DMS53 (cell line): ENCODE measurements at regions not wholly inside any gene's neighbourhood (a gene's known extent, or its start where the extent isn't known, plus 50 kb on each side); places are given as distances from the start of the nearest gene placed in this dataset.

Source experiments
- DNase-seq: peaks from one replicate; lab custom pipeline; 2025; lab: John Stamatoyannopoulos, UW

DNA sequence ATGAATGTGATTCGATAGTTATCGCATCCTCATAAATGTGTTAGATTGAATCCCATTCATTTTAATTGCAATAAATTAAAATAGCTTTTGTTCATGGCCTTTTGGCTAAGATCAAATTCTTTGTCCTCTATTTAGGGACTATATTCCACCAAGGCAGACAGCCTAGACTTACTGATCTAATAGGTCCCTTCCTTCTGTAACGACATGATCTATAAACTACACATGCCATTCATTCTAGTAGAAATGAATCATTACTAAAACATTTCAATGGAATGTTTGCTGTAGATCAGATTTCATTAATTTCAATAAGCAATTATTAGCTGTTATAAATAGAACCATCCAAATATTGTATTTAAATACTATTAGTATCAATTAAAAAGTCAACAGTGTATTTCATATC lies 526.6 kb upstream of the KLHL1 start:
- DNase-seq = no peak

DNA sequence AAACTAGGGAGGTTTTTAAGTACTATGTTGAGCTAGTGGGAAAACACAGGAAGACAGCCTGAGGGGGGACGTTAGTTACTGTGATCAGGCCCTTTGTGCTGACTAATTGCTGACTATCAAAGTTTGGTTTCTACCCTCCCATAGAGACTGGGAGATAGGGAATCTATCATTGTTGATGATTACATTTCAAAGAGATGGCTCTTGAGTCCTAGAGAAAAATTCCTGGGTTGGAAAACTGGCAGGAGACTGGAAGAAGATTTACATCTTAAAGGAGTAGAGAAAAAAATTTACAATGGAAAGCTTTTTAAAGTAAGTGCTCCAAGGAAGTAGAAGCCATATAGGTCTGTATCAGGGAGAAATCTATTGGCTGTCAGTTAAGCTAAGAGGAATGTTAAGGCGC lies 522.0 kb upstream of the KLHL1 start:
- DNase-seq = no peak

DNA sequence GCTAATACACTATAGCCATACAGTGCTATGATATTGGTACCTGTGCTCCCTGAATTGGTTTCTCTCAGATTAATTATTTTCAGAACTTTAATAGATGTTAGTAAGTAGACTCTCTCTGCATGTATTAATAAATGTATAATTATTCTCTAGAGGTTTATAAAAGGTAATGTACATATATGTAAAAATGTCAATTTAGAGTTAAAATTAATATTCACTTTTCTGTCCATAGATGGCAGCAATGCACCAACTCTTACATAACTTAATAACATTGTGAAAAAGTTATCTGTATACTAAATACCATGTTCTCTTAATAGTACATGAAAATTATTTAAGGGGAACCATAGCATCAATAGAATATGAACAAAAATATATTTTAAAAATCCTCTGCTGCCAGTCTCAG lies 515.0 kb upstream of the KLHL1 start:
- peak; percentile 8 for DNase-seq

GRCh38 chr13:70622796-70623195 lies 514.5 kb upstream of the KLHL1 start:
- no peak for DNase-seq

DNA sequence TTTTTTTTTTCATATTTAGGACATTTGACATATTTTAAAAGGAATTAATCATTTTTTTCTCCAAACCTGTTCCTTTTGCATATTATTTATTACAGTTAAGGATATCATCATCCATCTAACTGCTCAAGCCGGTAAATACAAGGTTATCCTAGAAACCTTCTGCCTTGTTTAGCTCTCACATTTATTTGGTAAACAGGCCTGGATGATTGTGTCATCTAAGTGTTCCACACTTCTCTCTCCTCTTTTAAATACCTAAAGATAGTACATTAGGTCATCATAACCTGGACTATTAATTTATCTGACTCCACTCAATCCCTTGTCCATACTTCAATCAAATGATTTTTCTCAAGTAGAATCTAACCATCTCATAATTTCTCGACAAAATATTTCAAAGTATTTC lies 511.7 kb upstream of the KLHL1 start:
- no peak for DNase-seq

GRCh38 chr13:70616847-70617246 lies 508.6 kb upstream of the KLHL1 start:
- no peak for DNase-seq

GRCh38 chr13:70613295-70613694 lies 505.0 kb upstream of the KLHL1 start:
- peak; percentile 13 for DNase-seq

GRCh38 chr13:70612881-70613280 lies 504.6 kb upstream of the KLHL1 start:
- DNase-seq = no peak

GRCh38 chr13:70604448-70604847 lies 496.2 kb upstream of the KLHL1 start:
- no peak for DNase-seq

DNA sequence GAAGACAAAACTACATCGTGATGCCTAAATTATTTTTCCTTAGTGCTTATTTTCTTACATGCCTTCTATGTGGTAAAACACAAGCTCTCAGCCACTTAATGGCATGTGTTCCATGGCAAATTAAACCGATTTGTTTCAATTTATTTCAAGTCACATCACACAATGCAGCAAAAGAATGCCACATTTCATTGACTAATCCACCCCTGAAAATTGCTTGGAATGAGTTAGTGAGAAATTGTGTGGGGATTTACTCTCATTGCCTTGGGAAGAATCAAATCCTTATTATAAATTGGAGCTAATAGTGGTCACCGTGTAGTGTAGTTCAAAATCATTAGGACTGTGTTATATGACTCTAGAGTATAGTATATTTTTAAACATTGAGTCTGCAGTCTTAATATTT lies 485.5 kb upstream of the KLHL1 start:
- DNase-seq = no peak

GRCh38 chr13:70585109-70585508 lies 476.9 kb upstream of the KLHL1 start:
- DNase-seq = peak; percentile 6

DNA sequence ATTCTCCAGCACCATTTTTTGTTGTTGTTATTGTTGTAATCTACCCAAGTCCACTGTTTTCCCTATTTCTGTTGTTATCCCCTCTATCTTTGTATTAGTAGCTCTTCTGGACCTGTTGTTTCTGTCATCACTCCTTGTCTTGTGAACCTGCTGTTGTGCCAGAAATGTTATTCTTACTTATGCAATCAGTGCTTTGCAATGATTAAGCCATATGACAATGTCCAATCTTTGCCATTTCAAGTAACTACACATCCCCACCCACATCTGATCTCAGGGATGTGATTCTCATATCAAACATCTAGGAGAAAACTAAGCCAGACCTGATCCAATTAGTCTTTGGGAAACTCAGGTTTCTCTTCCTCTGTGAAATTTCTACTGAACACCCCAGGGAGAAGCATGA lies 472.6 kb upstream of the KLHL1 start:
- no peak for DNase-seq

DNA sequence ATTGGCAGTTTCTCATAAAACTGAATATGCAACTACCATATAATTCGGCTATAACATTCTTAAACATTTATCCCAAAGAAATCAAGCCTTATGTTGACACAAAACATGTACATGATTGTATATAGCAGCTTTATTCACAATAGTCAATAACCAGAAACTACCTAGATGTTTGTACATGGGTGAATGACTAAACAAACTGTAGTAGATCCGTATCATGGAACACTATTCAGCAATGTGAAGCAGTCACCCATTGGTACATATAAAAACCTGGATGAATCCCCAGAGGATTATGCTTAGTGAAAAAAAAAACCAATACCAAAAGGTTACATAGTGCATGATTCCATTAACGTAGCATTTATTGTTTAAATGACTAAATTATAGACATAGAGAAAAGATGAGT lies 471.7 kb upstream of the KLHL1 start:
- DNase-seq = no peak

DNA sequence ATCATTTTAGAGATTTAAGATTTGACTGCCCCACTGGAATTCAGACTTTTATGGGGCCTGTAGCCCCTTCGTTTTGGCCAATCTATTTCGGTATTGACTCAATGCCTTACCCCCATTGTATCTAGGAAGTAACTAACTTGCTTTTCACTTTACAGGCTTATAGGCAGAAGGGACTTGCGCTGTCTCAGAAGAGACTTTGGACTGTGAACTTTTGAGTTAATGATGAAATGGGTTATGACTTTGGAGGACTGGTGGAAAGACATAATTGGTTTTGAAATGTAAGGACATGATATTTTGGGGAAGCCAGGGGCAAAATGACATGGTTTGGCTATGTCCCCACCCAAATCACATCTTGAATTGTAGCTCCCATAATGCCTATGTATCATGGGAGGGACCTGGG lies 463.0 kb upstream of the KLHL1 start:
- no peak for DNase-seq

DNA sequence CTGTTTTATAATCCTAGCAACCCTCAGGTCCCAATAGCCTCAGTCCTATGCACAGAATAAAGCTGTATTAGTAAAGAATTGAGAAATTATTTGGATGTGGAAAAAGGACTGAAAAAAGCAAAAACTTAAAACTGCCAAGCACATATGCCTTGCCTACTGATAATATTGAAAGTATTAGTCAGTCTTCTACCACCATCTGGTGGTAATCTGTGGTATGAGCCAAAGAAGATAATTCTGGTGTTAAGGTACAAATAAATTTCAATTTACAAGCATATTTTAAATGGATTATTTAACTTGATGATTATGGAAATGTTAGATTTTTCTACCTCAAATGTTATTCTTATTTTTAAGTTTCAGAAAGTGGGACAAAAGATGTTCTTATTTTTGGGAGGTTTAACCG lies 460.3 kb upstream of the KLHL1 start:
- DNase-seq = peak; percentile 48

GRCh38 chr13:70544706-70545105 lies 436.5 kb upstream of the KLHL1 start:
- DNase-seq = no peak

DNA sequence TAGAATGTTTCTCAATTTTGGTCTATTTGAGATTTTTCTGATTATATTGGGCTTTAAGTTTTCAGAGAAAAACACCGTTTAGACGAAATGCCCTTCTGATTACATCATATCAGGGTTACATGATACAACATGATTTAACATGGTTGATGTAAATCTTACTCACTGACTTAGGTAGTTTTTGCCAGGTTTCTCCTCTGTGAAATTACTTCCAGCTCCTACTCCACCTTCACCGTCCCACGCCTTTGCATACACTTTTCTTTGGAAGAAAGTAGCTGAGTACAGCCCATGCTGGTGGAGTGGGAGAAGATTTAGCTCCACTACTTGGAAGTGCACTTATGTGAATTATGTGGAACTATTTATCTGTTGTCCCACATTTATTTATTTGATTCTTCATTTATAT lies 433.2 kb upstream of the KLHL1 start:
- DNase-seq = no peak

GRCh38 chr13:70534466-70534865 lies 426.2 kb upstream of the KLHL1 start:
- no peak for DNase-seq

GRCh38 chr13:70529652-70530051 lies 421.4 kb upstream of the KLHL1 start:
- no peak for DNase-seq

- no peak for DNase-seq
These were observed 419.3 kb upstream of the KLHL1 start for GRCh38 chr13:70527599-70527998.

- peak; percentile 21 for DNase-seq
These were observed 415.4 kb upstream of the KLHL1 start for GRCh38 chr13:70523622-70524021.

GRCh38 chr13:70520275-70521036 lies 412.2 kb upstream of the KLHL1 start:
- no peak for DNase-seq

DNA sequence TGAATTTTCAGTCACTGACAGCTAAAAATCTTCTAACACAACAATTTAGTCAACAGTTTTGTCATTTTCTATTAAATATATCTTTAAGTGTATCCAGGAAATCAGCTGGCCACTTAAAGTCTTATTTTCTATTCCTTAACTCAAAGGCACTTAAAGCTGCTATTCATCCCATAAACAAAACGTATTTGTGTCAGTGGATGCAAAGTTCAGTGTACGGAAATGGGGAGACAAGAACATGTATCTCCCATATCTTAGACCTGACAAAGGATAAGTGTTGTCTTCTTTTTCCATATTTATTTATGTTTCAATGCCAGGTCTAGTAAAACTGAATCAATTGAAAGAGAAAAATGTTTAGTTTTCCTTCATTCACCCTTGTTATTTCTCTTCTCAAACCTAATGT lies 409.8 kb upstream of the KLHL1 start:
- no peak for DNase-seq

- DNase-seq = no peak
These were observed 408.0 kb upstream of the KLHL1 start for GRCh38 chr13:70516226-70516625.
